ENCODE measurements at regions not wholly inside any gene's neighbourhood (a gene's known extent, or its start where the extent isn't known, plus 50 kb on each side); places are given as distances from the start of the nearest gene placed in this dataset.

DNA sequence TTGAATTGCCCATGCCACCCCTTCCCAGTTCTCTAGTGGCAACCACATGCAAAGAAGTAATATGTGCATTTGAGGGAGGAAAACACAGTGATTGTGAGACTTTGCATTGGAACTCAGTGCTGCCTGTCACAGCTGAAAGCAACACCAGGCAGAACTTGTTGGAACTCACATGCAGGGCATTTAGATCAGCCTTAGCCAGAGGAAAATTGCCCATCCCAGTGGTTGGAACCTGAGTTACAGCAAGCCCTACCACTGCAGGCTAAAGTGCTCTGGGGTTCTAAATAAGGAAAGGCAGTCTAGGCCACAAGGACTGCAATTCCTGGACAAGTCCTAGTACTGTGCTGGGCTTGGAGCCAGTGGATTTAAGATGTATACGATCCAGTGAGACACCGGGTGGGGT, 245.3 kb upstream of the UFL1 start:
- WGBS, 2 donors: 78 to 84% methylated on average over 2 of the region's 2 CpGs
- H3K27ac ChIP-seq: no peak overlapping the region
- intact Hi-C loops (cut with DNase I): no loop called here
- no peaks in the 10 kb centered on the region for H3K27me3 ChIP-seq
- H3K4me3 ChIP-seq: no peak overlapping the region
- H3K4me1 ChIP-seq: no peaks in the 10 kb centered on the region
- no peaks in the 10 kb centered on the region for H3K36me3 ChIP-seq (replicated peaks in 1 of 2; ENCODE audit: insufficient read depth in 1 of 2, low read depth in 2 of 2)
- DNase-seq (no peak), ATAC-seq (no peak)
- no peaks in the 10 kb centered on the region for H3K9me3 ChIP-seq
- TF ChIP-seq, protein P1, sequence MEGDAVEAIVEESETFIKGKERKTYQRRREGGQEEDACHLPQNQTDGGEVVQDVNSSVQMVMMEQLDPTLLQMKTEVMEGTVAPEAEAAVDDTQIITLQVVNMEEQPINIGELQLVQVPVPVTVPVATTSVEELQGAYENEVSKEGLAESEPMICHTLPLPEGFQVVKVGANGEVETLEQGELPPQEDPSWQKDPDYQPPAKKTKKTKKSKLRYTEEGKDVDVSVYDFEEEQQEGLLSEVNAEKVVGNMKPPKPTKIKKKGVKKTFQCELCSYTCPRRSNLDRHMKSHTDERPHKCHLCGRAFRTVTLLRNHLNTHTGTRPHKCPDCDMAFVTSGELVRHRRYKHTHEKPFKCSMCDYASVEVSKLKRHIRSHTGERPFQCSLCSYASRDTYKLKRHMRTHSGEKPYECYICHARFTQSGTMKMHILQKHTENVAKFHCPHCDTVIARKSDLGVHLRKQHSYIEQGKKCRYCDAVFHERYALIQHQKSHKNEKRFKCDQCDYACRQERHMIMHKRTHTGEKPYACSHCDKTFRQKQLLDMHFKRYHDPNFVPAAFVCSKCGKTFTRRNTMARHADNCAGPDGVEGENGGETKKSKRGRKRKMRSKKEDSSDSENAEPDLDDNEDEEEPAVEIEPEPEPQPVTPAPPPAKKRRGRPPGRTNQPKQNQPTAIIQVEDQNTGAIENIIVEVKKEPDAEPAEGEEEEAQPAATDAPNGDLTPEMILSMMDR (IDR thresholded peaks at IDR 0.05): no peak
- TF ChIP-seq POLR2A (IDR thresholded peaks at IDR 0.05): no peak

DNA sequence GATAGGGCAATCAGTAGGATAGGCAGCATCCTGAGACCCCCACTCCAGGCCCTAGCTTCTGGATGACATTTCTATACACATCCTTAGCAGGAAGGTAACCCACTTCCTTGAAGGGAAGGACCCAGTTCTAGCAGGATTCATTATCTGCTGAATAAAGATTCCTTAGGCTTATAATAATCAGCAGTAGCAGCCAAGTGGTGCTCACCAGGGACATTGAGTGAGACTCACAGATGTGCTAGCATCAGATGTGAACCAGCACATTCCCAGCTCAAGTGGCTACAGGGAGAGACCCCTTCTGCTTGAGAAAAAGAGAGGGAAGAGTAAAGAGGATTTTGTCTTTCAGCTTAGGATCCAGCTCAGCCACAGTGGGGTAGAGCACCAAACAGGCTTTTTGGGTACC, 244.8 kb upstream of the UFL1 start:
- no peaks in the 10 kb centered on the region for H3K4me1 ChIP-seq
- no peaks in the 10 kb centered on the region for H3K27me3 ChIP-seq
- intact Hi-C loops (cut with DNase I): no loop called here
- H3K4me3 ChIP-seq: no peak overlapping the region
- H3K9me3 ChIP-seq: no peaks in the 10 kb centered on the region
- no peak overlapping the region for H3K27ac ChIP-seq
- H3K36me3 ChIP-seq (replicated peaks in 1 of 2; ENCODE audit: insufficient read depth in 1 of 2, low read depth in 2 of 2): no peaks in the 10 kb centered on the region
- ATAC-seq: no peak
- no peak for DNase-seq
- no peak for TF ChIP-seq POLR2A (IDR thresholded peaks at IDR 0.05)
- TF ChIP-seq, protein P1 (IDR thresholded peaks at IDR 0.05): no peak

DNA sequence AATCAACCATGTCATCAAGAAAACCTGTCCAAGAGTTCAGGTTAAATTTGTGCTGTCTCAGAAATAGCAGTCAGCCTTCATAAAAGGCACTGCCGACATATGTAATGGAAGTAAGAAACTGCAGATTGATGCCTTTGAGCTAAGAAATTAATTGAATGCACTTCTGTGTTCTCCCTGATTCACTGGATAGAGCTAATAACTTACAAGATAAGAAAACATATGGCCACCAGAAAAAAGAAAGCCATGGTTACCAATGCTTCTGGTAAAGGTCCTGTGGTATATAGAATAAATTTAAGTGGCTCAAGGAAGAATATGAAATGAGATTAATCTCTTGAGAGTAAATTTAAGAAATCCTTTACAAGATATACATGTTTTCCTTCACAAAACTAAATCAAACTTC, 242.5 kb upstream of the UFL1 start:
- intact Hi-C loops (cut with DNase I): no loop called here
- 70 to 71% methylated on average over 1 of the region's 1 CpG for WGBS, 2 donors
- Histone ChIP-seq H3K4me3 (no peak overlapping the region), H3K4me1 (no peaks in the 10 kb centered on the region), H3K27me3 (no peaks in the 10 kb centered on the region), H3K36me3 (replicated peaks in 1 of 2; ENCODE audit: insufficient read depth in 1 of 2, low read depth in 2 of 2) (no peaks in the 10 kb centered on the region), H3K9me3 (no peaks in the 10 kb centered on the region), H3K27ac (no peak overlapping the region)
- TF ChIP-seq, protein P1 (IDR thresholded peaks at IDR 0.05): no peak
- TF ChIP-seq POLR2A (IDR thresholded peaks at IDR 0.05): no peak
- ATAC-seq (no peak), DNase-seq (no peak)

DNA sequence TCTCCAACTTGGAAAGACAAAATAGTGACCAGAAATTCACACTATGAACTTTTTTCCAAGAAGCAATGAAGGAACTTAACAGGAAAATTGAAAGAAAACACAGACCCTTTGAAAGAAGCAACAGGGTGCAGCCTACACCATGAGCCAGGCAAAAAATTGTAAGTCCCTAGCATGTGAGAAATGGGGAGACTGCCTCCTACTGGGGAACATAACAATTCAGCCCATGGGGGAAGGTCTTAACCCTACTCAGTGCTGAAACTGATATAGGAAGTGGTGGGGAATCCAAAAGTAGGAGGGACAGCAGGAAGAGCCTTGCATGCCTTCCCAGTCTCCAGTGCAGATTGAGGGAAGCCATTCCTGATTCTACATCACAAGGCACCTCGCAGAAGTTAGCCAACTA, 235.1 kb upstream of the UFL1 start:
- Histone ChIP-seq H3K27me3 (no peaks in the 10 kb centered on the region), H3K4me3 (no peak overlapping the region), H3K36me3 (replicated peaks in 1 of 2; ENCODE audit: insufficient read depth in 1 of 2, low read depth in 2 of 2) (no peaks in the 10 kb centered on the region), H3K27ac (no peak overlapping the region), H3K4me1 (no peaks in the 10 kb centered on the region), H3K9me3 (no peaks in the 10 kb centered on the region)
- intact Hi-C loops (cut with DNase I): no loop called here
- DNase-seq (no peak), ATAC-seq (no peak)
- TF ChIP-seq, protein P1 (IDR thresholded peaks at IDR 0.05): no peak
- no peak for TF ChIP-seq POLR2A (IDR thresholded peaks at IDR 0.05)
- WGBS, 2 donors: 58 to 65% methylated on average over 1 of the region's 1 CpG

DNA sequence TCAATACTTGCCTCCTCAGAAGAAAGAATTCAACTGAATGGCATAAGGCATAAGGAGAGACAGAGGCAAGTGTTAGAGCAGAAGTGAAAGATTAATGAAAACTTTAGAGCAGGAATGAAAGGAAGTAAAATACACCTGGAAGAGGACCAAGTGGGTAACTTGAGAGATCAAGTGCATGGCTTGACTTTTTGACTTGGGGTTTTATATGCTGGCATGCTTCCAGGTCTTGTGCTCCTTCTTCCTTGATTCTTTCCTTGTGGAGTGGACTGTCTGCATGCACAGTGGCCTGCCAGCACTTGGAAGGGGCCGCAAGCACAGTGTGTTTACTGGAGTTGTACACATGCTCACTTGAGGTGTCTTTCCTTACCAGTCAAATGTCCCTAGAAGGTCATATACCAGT, 222.1 kb upstream of the UFL1 start:
- whole genome bisulfite sequencing, 2 donors: 63 to 100% methylated on average over 1 of the region's 1 CpG
- TF ChIP-seq, protein P1 (IDR thresholded peaks at IDR 0.05): no peak
- TF ChIP-seq POLR2A (IDR thresholded peaks at IDR 0.05): no peak
- Histone ChIP-seq H3K27me3 (no peaks in the 10 kb centered on the region), H3K36me3 (replicated peaks in 1 of 2; ENCODE audit: insufficient read depth in 1 of 2, low read depth in 2 of 2) (no peaks in the 10 kb centered on the region), H3K4me3 (no peak overlapping the region), H3K27ac (no peak overlapping the region), H3K9me3 (no peaks in the 10 kb centered on the region), H3K4me1 (no peaks in the 10 kb centered on the region)
- DNase-seq: no peak
- no peak for ATAC-seq
- intact Hi-C loops (cut with DNase I): no loop called here

Measured in body of pancreas (tissue), 4 donors.